DOHH2 (cell line): ENCODE measurements at regions not wholly inside any gene's neighbourhood (a gene's known extent, or its start where the extent isn't known, plus 50 kb on each side); places are given as distances from the start of the nearest gene placed in this dataset.

ENCODE experiments used
- H3F3A ChIP-seq: fragments of 200-600 bp; sonication (generic), shearing (Covaris generic); 2 replicates; pipeline ENCODE4 v1.6.0; 2016; ENCODE audit warnings: antibody characterized with exemption, mild to moderate bottlenecking; ENCODE audit not compliant: control insufficient read depth, insufficient read depth
- H3K27ac ChIP-seq: fragments of 200-600 bp; sonication (generic); 2 replicates; pipeline ENCODE4 v1.5.1; 2014; ENCODE audit warnings: low read depth, mild to moderate bottlenecking, low read length, moderate library complexity
- H3K27me3 ChIP-seq: fragments of 200-600 bp; sonication (generic); 2 replicates; pipeline ENCODE4 v1.6.1; 2014; ENCODE audit warnings: mild to moderate bottlenecking, low read length, mixed read lengths; ENCODE audit not compliant: control insufficient read depth
- H3K36me3 ChIP-seq: fragments of 200-600 bp; sonication (generic); 2 replicates; pipeline ENCODE4 v1.6.1; 2014; ENCODE audit warnings: mild to moderate bottlenecking, low read length, moderate library complexity, mixed read lengths; ENCODE audit not compliant: control insufficient read depth
- H3K4me1 ChIP-seq: fragments of 200-600 bp; sonication (generic); 2 replicates; pipeline ENCODE4 v1.6.1; 2014; ENCODE audit warnings: mild to moderate bottlenecking, low read length, mixed read lengths; ENCODE audit not compliant: control insufficient read depth
- H3K4me2 ChIP-seq: fragments of 200-600 bp; sonication (generic); 2 replicates; pipeline ENCODE4 v1.6.0; 2014; ENCODE audit warnings: mild to moderate bottlenecking, low read length, moderate library complexity
- H3K4me3 ChIP-seq: fragments of 200-600 bp; sonication (generic); 2 replicates; pipeline ENCODE4 v1.5.1; 2014; ENCODE audit warnings: mild to moderate bottlenecking, low read length, mixed read lengths
- H3K79me2 ChIP-seq: fragments of 200-600 bp; sonication (generic); 2 replicates; pipeline ENCODE4 v1.6.1; 2014; ENCODE audit warnings: mild to moderate bottlenecking, low read length, mixed read lengths; ENCODE audit not compliant: control insufficient read depth
- H3K9me2 ChIP-seq: fragments of 200-600 bp; sonication (generic); replicated peaks from 2 replicates; pipeline ENCODE4 v1.6.1; 2014; ENCODE audit warnings: mild to moderate bottlenecking, low read length, mixed read lengths; ENCODE audit not compliant: control insufficient read depth
- H3K9me3 ChIP-seq: fragments of 200-600 bp; sonication (generic); 2 replicates; pipeline ENCODE4 v1.6.1; 2014; ENCODE audit warnings: antibody characterized with exemption, low read length, mixed read lengths; ENCODE audit not compliant: control insufficient read depth, insufficient read depth
- H4K20me1 ChIP-seq: fragments of 200-600 bp; sonication (generic); 2 replicates; pipeline ENCODE4 v1.6.0; 2014; ENCODE audit warnings: low read depth, mild to moderate bottlenecking, antibody characterized with exemption, low read length, moderate library complexity; ENCODE audit not compliant: control insufficient read depth, insufficient read depth
- CTCF ChIP-seq: fragments of 200-600 bp; sonication (generic); IDR thresholded peaks from one replicate; pipeline ENCODE4 v1.5.1; 2014; ENCODE audit warnings: antibody characterized with exemption, mild to moderate bottlenecking, low read depth, low read length; ENCODE audit not compliant: poor library complexity, severe bottlenecking
- EZH2phosphoT487 ChIP-seq: fragments of 200-600 bp; sonication (generic); IDR thresholded peaks from 2 replicates; pipeline ENCODE4 v1.6.1; 2017; ENCODE audit warnings: borderline replicate concordance, mild to moderate bottlenecking, antibody characterized with exemption, low read length, moderate library complexity, mixed read lengths

- no peak for TF ChIP-seq EZH2phosphoT487
- TF ChIP-seq CTCF: no peak
- H3K36me3 ChIP-seq: no peaks in the 10 kb centered on the region
- H3F3A ChIP-seq: no peaks in the 10 kb centered on the region
These were observed 799.0 kb downstream of the TLR4 start for GRCh38 chr9:118503236-118503635.

GRCh38 chr9:118510711-118511110 is 806.5 kb downstream of the TLR4 start:
- TF ChIP-seq CTCF: no peak
- no peak for TF ChIP-seq EZH2phosphoT487

More at GRCh38 chr9:118503236-118503635, 799.0 kb downstream of the TLR4 start:
- no peaks in the 10 kb centered on the region for H3K79me2 ChIP-seq
- H3K9me2 ChIP-seq: no peaks in the 10 kb centered on the region
- H3K27ac ChIP-seq: no peak overlapping the region
- no peaks in the 10 kb centered on the region for H3K9me3 ChIP-seq
- H3K4me1 ChIP-seq: no peaks in the 10 kb centered on the region
- no peak overlapping the region for H3K4me3 ChIP-seq
- H3K4me2 ChIP-seq: no peak overlapping the region
- H4K20me1 ChIP-seq: no peaks in the 10 kb centered on the region
- H3K27me3 ChIP-seq: no peaks in the 10 kb centered on the region

GRCh38 chr9:118515947-118516346 is 811.7 kb downstream of the TLR4 start:
- Histone ChIP-seq H3K27ac (no peak overlapping the region), H3K9me3 (no peaks in the 10 kb centered on the region), H3K9me2 (no peaks in the 10 kb centered on the region), H3F3A (no peaks in the 10 kb centered on the region), H3K4me1 (no peaks in the 10 kb centered on the region), H3K4me2 (no peak overlapping the region), H3K27me3 (no peaks in the 10 kb centered on the region), H3K36me3 (no peaks in the 10 kb centered on the region), H4K20me1 (no peaks in the 10 kb centered on the region), H3K4me3 (no peak overlapping the region), H3K79me2 (no peaks in the 10 kb centered on the region)
- no peak for TF ChIP-seq EZH2phosphoT487

More at GRCh38 chr9:118510711-118511110, 806.5 kb downstream of the TLR4 start:
- Histone ChIP-seq H3K4me1 (no peaks in the 10 kb centered on the region), H3K9me2 (no peaks in the 10 kb centered on the region), H3K79me2 (no peaks in the 10 kb centered on the region), H3K9me3 (no peaks in the 10 kb centered on the region), H3K36me3 (no peaks in the 10 kb centered on the region), H3K4me2 (no peak overlapping the region), H4K20me1 (no peaks in the 10 kb centered on the region), H3F3A (no peaks in the 10 kb centered on the region), H3K27me3 (no peaks in the 10 kb centered on the region), H3K4me3 (no peak overlapping the region), H3K27ac (no peak overlapping the region)

- Histone ChIP-seq H3K4me2 (no peak overlapping the region), H3K9me2 (no peaks in the 10 kb centered on the region), H3F3A (no peaks in the 10 kb centered on the region), H4K20me1 (no peaks in the 10 kb centered on the region), H3K27ac (no peak overlapping the region), H3K9me3 (no peaks in the 10 kb centered on the region), H3K4me3 (no peak overlapping the region), H3K36me3 (no peaks in the 10 kb centered on the region), H3K4me1 (no peaks in the 10 kb centered on the region), H3K79me2 (no peaks in the 10 kb centered on the region), H3K27me3 (no peaks in the 10 kb centered on the region)
- no peak for TF ChIP-seq EZH2phosphoT487
- TF ChIP-seq CTCF: no peak
These were observed 817.1 kb downstream of the TLR4 start for GRCh38 chr9:118521261-118521660.
